Spleen (tissue), 7 donors: ENCODE measurements at regions not wholly inside any gene's neighbourhood (a gene's known extent, or its start where the extent isn't known, plus 50 kb on each side); places are given as distances from the start of the nearest gene placed in this dataset.

Experiments used
- CTCF ChIP-seq, 11 experiments: fragments of 200-600 bp in 7 of 11; fragments of 450-650 bp in 4 of 11; sonication (generic) in 4 of 11; IDR thresholded peaks in 8 of 11; conservative IDR thresholded peaks in 3 of 11; 1 replicate in 7 of 11; 2 replicates in 4 of 11; pipeline versions ENCODE4 v1.4.0 to v1.8.0; 2016 to 2021; ENCODE audit warnings: antibody characterized with exemption in 11 of 11, inconsistent platforms in 4 of 11, mild to moderate bottlenecking in 1 of 11
- POLR2A ChIP-seq, 3 donors: fragments of 450-650 bp; IDR thresholded peaks; one replicate each; pipeline ENCODE4 v1.5.1; 2017; ENCODE audit warnings: antibody characterized with exemption in 3 of 3, mild to moderate bottlenecking in 1 of 3
- POLR2AphosphoS5 ChIP-seq, 3 donors: sonication (generic); formaldehyde crosslinking; IDR thresholded peaks; one replicate each; pipeline ENCODE4 v1.5.1; 2017; ENCODE audit warnings: antibody characterized with exemption in 3 of 3
- donor health status: DM: no; HTN: no; CAD: no; lungs with moderate emphysema.
- donor health status: DM: no; HTN: no; CAD: no.
- donor health status: DM: no; HTN: no; CAD: no.

DNA sequence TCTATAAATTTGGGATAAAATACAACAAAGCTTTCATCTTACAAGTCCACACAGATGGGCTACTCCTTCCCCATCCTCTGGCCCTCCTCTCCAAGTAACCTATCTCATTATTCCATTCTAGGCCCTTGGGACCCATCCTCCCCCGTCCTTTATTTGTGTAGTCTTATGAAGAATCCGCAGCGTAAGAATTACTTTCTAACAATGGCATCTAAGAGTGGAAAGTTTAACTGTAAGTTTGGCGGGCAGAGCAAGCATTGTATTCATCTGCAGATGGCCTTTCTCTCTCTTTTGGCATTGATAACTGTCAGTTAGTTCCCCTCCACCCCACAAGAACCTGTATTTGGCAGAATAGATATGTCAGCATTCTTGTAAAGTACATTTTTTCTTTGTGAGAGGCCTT is 91.9 kb upstream of the TSPAN2 start:
- no peak for TF ChIP-seq POLR2A (IDR thresholded peaks at IDR 0.05)
- no peak for TF ChIP-seq POLR2AphosphoS5 (IDR thresholded peaks at IDR 0.05)
- no peak for TF ChIP-seq CTCF (IDR thresholded peaks at IDR 0.05 in 8 of 11, conservative IDR thresholded peaks at IDR 0.05 in 3 of 11)
